ENCODE measurements at regions not wholly inside any gene's neighbourhood (a gene's known extent, or its start where the extent isn't known, plus 50 kb on each side); places are given as distances from the start of the nearest gene placed in this dataset.

DNA sequence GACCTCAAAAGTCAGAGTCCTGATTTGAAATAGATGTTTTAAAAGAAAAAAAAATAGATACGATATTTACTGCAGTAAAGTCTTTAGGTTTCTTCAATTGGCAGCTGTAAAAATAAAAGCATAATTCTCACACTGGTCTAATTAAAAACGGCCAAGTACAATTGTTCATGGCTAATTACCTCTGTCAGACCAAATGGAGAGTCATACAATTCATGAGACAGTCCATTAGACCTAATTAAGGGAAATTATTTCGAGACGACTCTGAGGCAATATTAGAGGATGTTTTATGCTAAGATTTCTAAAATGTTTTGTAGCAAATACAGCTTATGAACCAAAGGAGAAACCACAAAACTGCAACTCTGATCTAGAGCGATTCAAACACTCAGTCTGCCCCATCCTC is 131.3 kb downstream of the PHLDA1 start:
- DNase-seq, result peak; percentile 46

DNA sequence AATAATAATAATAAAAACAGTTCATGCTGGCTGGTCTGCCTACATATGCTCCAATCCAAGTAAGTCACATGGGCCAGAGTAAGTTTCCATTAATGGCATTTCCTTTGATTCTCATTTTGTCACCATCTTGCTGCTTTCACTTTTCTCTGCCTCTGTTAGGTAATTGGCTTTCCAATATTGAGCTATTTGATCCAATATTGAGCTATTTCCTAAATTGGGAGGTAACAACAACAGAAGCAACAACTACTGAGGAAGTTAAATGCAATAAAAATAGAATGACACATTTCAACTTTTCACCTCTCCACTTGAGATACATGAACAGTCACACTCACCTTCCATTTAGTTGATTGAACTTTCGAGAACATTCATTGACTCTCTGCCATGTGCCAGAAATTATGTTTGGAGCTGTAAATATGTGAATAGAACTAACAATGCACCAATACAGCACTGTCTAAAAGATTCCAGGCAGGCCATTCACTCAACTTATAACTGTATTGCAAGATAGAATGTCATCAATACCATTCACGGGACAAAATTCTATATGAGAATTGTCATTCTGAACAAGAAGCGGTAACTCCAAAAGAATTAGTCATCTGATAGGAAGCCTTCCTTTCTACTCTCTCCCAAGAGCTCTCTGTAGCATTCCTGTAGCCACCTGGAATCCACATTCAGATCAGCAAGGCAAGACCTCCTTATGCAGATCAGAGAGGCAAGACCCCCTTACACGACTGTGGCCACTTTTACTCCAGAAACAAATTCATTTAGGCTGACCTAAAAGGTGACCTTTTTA is 136.4 kb downstream of the PHLDA1 start:
- DNase-seq, result no peak

DNA sequence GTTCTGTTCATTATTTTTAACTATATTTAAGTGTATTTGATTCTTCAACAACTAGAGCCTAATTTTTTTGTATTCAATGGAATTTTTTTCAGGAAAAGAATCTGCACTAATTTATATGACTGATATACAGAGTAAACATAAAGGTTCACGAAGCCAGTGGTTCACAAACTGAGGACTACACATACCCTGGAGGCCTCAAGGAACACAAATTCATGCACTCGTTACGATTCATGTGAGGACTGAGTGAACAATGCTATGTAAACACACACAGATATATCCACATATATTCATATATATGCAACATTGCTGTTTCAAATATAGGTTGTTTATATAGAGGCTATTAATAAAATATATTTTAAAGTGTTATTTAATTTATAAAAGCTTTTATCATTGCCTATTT is 137.8 kb downstream of the PHLDA1 start:
- no peak for DNase-seq

DNA sequence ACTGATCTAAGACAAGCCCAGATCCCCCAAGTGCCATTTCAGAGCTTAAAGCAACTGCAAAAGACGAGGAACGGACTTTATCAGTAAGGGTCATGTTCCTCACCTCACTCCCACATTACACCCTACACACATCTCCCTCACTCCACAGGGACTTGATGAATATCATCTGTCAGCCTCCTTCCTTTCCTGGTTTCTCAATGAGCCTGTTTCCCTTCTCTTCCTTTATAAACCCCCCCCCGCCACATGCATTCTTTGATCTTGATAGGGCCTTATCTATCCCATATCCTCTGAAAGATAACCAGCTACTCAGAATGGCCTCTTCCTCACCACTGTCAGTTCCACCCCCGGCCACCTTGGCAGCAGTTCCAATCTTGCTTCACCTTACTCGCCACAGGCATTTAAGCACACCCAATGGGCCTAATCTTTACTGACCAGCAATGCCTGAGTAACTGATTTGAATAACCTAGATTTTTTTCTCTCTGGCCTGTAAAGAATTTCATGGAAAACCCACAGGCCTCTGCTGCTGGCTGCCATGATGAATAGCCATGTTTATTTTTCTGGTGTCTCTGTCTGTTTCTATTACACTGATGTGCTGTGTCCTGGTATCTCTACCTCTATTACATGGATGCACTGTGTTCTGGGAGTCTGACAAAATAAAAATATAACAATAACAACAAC is 138.7 kb downstream of the PHLDA1 start:
- no peak for DNase-seq

DNA sequence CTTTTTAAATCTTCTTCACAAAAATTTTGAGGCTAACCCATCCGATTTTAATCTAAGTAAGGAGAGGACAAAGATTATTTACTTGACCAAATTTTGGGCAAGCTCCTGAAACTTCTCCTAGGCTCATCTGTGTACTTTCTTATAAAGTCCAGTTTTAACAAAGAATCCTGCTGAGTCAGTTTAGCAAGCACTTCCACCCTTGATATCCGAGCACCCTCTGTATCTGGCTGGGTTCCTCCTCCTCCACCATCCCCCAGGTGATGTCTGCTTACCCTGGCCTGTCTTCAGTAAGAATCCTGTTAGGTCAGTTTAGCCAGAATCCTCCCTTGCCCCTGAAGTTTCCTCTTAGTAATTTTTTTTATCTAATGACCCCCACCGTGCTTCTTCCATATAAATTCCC is 140.5 kb downstream of the PHLDA1 start:
- no peak for DNase-seq

DNA sequence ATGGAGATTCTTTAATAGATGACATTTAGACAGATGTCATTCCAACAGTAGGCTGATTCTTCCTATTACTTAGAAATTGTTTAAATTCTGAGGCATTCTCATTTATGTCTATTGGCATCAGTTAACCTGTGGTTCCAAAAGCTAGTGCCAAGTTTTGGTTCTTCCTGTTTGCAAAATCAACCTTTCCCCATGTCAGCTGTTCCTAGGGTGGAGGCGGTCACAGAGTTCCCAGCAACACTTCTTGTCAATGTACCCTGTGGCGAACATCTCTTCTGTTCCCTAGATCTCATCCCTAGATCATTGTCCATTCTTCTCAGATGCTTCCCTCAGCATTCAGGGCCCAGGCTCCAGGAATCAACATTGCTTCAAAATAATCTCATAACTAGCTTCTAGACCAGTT is 140.9 kb downstream of the PHLDA1 start:
- DNase-seq, result no peak

DNA sequence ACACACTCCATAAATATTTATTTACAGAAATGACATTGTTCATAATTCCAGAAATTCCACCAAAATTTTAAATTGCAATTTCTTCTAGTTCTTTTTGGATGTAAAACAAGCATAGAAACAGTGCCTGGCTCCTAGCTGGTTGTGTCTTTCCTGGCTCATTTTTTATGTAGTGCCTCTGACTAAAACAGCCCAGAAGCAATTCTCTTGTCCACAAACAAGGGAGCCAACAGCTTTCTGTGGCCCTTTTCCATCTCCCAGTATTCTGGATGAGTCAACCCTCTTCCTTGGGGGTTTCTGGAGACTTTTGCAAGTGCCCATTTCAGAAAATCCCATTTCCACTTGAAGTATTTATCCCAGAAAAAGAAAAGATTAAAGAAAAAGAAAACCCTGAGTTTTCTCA is 141.4 kb downstream of the PHLDA1 start:
- no peak for DNase-seq

DNA sequence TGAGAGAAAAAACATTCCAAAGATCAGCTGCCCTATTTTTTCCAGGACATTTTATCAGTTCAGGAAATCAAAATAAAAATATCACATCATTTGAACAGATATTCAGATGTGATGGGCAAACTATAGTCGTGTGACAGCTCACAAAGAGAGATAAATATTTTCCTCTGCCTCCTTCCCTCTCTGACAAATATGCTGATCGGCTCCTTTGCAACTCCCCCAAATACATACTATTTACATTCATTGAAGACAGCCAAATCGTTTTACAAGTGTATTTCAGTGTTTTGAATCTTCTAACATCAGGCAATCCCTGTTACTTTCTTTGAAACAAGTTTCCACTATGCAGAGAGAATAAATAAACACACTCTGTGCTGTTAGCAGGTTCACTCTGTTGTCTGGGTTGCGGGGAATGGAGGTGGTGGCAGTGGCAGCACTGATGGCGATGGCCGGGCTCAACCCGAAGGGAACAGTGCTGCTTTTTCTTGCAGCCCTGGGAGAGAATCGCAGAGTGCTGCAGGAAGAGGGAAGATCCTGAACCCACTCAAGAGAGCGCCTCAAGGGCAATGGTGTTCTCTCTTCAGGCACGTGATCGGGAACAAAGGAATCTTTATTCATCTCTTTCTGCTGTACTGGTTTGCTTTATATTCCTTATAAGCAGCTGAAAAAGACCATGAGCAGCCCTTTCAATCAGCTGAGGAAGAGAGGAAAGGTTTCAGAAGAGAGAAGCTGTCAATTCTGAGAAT is 142.5 kb downstream of the PHLDA1 start:
- no peak for DNase-seq

DNA sequence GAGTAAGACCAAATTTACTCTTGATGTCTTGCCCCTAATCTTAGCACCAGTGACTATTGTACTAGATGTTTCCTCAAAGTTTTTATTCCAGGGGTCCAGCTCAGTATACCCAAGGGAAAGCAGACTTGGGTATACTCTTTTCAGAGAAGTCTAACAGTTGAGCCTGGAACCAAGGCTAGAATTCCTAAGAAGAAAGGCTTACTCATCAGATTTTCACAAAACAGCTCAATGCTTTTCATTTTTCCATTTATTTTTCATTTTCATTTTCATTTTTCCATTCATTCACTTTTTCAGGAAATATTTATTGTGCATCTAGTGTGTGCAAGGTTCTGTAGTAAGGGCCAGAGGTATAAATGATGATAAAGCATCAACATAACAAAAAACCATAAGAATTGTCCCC is 143.2 kb downstream of the PHLDA1 start:
- DNase-seq, result no peak

DNA sequence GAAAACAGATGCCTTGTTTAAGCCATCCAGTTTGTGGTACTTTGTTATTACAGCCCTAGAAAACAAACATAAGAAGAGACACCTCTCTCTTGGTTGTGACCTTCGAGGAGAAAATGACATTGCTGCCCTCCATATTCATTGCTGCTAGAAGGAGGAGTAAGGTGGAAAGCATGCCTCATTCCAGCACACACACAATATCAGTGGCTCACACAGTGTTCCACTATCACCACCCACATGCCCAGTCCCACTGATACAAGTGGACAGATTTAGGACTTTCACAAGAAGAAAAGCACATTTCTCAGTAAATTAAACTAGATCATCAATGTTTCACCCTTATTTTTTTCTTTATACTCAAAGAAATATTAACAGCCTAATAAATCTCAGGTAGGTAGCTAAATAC is 143.6 kb downstream of the PHLDA1 start:
- DNase-seq, result no peak

DNA sequence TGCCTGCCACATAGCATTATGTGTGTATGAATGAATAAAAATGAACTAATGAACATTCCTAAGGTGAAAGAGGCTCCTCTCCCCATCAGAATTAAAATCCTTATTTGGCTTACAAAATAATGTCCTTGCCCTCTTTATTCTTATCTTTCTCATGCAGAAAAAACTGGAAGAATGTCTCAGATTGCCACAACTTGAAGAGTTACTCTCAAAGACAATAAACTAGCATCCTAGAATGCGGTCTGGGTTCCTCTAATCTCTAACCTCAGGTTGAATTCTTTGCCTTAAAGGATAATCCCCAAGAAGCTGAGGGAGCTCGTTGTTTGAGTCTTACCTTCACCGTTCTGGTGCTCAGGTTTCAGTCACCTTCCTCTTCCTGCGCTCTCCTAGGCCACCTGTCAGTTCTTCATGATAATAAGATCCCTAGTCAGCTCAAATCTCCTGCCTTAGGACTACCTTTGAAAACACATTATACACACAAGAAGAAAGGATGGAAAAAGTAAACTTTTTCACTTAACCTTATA is 147.1 kb downstream of the PHLDA1 start:
- no peak for DNase-seq

DNA sequence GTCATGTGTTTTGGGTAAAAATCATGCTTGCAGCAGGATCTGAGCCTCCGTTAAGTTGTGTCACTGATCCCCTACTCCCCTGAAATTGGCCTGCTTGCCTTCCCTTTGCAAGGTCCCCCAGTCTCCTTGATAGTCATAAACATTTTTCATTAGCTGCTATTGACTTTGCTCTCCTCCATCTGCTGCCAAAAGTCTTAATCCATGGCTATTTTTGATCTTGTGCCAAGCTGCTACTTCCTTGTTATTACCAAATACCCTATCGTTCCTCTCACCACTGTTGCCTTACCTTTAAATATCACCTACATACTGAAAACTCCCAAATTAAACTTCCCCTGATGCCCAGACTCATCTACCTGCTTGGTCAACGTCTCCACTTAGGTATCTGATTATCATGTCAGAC is 148.3 kb downstream of the PHLDA1 start:
- DNase-seq, result no peak

DNA sequence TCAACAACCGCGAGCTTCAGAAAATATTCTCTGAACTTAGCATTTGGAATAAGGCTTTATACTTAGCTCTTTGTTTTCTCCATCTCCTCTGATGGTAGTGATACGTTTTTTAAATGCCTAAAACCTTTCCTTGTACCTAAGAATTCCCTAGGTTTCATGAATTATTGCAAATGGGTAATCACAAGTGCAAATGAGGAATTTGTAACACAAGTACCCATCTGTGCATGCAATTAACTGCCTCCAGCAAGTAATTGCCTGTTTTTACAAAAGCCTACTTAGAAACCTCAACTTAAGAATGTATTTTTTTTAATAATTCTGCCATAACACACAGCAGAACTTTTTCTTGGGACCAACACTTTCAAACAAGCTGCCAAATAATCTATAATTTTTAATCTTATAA is 149.2 kb downstream of the PHLDA1 start:
- no peak for DNase-seq

DNA sequence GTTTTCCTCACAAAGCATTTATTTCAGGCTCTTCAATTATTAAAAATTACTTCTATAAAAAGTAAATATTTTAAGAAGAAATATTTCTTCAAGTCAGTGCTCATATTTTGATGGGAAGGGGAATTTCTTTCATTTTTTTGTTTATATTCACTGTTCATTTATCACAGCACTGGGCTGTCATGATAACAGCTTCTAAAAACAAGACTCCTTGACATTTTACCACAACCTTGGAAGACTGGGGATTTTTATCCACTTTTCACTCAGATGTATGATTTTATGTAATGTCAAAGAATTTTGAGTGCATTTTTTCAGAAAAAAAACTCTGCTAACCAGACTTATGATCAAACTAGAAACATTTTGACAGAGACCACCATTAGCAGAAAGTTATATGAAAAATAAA is 149.7 kb downstream of the PHLDA1 start:
- no peak for DNase-seq

DNA sequence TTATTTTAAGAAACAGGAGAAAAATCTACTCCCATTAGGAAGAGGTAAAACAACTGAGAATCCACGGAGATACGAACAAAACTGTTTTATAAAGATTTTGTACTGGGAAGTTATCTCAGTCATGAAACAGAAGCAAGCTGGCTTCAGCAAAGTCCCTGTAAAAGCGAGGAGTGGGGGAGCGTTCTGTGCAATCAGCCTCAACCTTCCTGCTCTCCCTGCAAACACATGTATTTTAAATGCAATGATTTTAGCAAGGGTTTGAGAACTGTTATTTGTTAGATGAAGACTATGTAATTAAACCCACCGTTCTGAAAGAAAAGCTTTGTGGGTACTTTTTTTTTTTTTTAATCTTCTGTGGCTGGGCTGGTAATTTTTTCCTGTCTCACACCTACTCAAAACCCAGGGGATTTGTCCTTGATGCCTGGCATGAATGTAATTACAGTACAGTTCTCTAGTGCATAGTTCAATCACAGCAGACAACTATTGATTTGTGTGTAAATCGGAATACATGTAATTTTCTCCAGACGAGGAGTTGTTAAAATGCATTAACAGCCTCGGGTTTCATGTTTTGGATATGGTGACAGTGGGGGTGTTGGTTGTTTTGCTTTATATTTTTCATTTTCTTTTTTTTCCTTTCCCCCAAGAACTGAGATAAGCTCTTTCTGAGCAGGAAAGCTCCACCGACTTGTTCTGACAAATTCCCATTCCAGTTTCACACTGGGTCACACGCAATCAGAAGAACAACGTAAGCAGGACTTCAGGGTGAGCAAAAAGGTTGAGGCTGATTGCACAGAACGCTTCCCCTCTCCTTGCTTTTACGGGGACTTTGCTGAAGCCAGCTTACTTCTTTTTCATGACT is 153.6 kb downstream of the PHLDA1 start:
- peak; percentile 36 for DNase-seq

DNA sequence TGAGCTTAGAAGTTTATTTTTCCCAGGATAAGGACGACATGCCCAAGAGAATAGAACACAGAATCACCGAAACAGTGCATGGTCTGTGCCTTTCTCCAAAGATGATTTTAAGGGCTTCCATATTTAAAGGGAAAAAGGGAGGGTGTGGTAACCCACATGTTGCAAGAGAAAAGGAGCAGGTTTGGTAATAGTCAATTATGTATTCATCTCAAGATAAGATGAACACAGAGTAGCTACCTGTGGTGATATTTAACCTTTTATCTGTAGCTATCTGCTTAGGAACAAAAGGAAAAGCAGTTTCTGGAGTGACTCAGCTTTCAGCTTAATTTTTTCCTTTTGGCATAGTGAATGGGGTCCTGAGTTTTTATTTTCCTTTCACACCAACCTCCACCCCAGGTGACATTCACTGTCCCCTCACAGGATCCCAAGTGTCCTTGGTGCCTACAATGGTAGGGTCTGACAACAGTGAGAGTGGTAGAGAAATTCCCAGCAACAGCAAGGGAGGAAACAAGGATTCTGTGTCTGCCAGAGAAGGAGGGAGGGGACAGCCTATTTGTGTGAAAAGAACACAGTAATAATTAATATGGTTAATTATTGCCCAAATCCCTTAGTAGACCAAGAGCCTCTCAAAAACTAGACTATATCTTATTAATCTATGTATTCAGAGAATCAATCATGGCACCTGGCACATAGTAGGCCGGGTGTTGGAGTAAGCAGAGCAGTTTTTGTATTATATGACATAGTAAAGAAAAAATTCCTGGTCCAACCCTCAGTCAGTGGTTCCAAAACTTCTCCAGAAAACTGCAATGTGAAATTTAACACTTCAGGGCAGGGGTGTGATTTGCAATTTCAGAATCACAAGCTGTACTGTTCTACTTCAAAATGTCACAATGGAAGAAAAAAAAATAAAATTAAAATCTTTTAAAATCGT is 154.5 kb downstream of the PHLDA1 start:
- DNase-seq, result peak; percentile 80

DNA sequence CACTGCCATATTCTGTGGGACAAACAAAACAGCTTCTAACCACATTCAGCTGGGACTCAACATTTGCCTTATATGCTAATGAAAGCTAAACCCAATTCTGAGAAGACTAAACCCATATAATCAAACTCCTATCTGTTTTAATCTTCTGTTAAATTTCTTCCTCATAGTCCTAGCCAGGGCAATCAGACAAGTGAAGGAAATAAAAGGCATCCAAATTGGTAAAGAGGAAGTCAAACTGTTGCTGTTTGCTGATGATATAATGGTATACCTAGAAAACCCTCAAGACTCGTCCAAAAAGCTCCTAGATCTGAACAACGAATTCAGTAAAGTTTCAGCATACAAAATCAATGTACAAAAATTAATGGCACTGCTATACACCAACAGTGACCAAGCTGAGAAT is 157.1 kb downstream of the PHLDA1 start:
- no peak for DNase-seq

DNA sequence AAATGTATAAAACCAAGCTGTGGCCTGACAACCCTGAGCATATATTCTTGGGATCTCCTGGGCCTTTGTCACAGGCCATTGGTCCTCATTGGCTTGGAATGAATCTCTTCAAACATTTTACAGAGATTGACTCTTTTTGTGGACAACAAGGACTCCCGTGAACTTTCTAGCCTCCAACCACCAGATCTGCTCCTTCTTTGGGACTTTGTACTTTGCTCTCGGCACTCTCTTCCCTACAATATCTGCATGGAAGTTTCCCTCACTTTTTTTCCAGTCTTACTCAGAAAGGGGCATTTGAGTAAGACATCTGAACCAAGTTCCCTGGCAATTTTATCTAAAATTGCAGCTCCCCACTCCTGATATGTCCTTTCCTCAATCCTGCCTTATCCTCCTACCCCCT is 158.8 kb downstream of the PHLDA1 start:
- DNase-seq, result no peak

DNA sequence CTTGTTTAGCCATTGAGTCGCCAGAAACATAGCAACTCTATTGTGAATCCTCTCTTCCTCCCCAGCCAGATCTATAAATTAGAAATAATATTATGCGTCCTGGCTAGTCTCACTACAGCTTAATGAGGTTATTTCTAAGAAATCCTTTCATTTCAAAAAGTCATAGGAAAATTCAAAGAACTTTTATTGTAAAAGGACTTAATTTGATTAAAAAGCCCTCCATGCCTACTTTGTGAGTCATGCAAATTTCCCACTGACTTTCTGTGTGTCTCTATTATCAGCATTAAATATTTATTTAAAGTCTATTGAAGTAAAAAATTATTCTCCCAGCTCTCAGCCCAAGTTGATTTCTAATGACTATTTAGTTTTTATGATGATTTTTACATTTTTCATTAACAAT is 160.7 kb downstream of the PHLDA1 start:
- no peak for DNase-seq

DNA sequence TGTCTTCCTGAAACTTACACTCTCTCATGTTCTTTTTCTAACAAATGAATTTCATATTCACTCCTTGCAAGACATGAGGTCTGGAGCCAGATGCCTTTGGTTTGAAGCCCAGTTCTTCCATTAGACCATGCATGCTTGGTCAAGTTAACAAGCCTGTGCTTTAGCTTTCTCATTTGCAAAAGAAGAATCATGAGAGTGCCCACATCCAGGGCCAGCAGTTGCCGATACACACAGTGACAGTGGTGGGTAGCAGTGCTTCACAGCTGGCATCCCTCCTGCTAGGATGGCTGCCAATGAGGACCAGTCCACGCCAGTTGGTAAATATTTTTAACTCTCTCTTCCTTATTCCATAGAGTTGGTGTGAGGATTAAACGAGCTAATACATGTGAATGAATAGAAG is 163.1 kb downstream of the PHLDA1 start:
- no peak for DNase-seq

DNA sequence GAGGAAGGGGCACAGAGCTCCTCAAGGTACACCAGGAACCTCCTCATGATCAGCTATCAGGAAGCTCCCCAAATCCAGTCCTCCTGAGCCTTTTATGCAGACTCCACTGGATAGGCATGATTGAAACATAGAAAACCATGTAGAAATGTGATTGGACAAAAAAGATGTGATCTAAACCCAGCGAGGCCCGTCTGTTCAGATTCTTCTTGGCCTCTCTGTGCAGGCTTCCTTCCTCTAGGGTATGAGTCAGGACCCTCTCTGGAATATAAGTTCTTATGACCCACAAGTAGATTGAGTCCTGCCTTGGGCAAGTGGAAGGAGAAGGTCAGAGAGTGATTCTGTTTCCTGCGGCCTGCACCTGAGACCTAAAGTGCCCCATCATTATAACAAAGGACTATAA is 166.3 kb downstream of the PHLDA1 start:
- DNase-seq, result no peak

DNA sequence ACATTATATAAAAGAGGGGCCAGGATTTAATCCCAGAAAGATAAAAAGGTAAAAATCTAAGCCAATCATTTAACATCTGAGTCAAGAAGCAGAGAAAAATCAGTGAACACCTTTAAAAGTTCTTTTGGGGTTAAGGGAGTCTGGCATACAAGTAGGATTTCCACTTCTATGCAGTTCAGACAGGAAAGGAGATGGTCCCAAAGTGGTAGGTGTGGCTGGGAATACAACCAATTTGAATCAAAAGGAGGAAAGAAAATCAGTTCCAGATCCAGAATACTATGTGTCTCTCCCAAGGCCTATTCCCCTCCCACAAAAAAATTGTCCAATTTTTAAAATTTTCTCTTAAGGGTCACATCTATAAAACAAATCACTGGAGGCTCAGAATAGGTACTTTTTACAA is 167.4 kb downstream of the PHLDA1 start:
- DNase-seq, result no peak

Data from NCI-H146 (cell line).